ENCODE measurements at regions not wholly inside any gene's neighbourhood (a gene's known extent, or its start where the extent isn't known, plus 50 kb on each side); places are given as distances from the start of the nearest gene placed in this dataset.

DNA sequence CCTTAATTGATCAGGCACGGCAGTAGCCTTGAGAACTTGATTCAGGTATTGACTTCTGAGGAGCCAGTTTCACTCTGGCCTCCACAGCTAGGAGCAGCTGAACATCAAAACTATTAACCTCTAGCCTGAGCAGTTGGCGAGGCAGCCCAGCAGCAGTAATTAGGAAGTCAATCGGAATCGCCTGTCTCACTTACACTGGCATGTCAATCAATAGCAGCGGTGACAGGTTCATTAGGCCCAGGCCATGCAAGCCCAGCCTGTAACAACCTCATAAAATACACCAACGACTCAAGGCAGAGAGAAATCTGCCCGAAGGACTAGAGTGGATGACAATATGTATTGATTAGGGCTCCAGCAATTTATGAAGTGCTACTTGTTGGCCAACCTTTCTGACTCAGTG lies 255.4 kb upstream of the SKOR2 start (continued):
- TF ChIP-seq, protein P1, sequence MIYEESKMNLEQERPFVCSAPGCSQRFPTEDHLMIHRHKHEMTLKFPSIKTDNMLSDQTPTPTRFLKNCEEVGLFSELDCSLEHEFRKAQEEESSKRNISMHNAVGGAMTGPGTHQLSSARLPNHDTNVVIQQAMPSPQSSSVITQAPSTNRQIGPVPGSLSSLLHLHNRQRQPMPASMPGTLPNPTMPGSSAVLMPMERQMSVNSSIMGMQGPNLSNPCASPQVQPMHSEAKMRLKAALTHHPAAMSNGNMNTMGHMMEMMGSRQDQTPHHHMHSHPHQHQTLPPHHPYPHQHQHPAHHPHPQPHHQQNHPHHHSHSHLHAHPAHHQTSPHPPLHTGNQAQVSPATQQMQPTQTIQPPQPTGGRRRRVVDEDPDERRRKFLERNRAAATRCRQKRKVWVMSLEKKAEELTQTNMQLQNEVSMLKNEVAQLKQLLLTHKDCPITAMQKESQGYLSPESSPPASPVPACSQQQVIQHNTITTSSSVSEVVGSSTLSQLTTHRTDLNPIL (CRISPR knock-in tag; IDR thresholded peaks at IDR 0.05), result no peak
- TF ChIP-seq OTX1 (CRISPR knock-in tag; IDR thresholded peaks at IDR 0.05), result no peak
- no peak for TF ChIP-seq PHB (CRISPR knock-in tag; IDR thresholded peaks at IDR 0.05)
- no peak for TF ChIP-seq POLR2A (conservative IDR thresholded peaks at IDR 0.05)
- no peak for TF ChIP-seq ELF2 (CRISPR knock-in tag; IDR thresholded peaks at IDR 0.05)
- TF ChIP-seq ZBED1 (IDR thresholded peaks at IDR 0.05), result no peak
- no peak for TF ChIP-seq SMC3 (conservative IDR thresholded peaks at IDR 0.05; ENCODE audit: insufficient read depth, low read depth, low read length)
- no peak for TF ChIP-seq LARP7 (IDR thresholded peaks at IDR 0.05)

DNA sequence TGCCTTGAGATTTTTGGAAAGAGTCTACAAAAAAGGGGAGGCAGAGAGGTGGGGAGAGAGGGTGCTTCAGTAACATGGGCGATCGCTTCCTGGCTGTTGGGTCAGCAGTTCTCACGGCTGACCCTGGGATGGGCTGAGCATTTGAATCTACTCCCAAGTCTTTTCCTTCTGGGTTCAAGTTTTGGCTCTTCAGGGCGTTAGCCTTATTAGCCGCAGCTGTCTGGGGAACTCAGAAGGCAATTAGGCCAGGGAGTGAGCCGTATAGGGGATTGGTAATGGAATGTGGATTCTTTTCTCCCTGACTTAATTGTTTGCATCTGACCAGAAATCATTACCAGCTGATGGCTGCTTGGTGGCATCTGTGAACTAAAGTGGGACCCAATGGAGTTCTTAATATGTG lies 250.5 kb upstream of the SKOR2 start:
- Histone ChIP-seq H3K9ac (ENCODE audit: insufficient read depth in 1 of 2, low read depth in 2 of 2, low read length in 2 of 2) (no peak overlapping the region), H3K4me3 (no peak overlapping the region), H4K20me1 (replicated peaks; ENCODE audit: control insufficient read depth, insufficient read depth, low read length) (no peaks in the 10 kb centered on the region), H3K4me1 (replicated peaks in 1 of 2; ENCODE audit: control insufficient read depth in 2 of 2, insufficient read depth in 2 of 2, low read length in 2 of 2) (no peaks in the 10 kb centered on the region), H3K36me3 (ENCODE audit: control insufficient read depth, insufficient read depth, low read length) (no peaks in the 10 kb centered on the region), H3K79me2 (ENCODE audit: control insufficient read depth, insufficient read depth, low read length) (no peaks in the 10 kb centered on the region), H3K27ac (ENCODE audit: extremely low read depth, low read depth, low read length) (no peak overlapping the region), H3K9me3 (replicated peaks; ENCODE audit: control insufficient read depth, insufficient read depth, low read depth, low read length) (no peaks in the 10 kb centered on the region), H3K27me3 (ENCODE audit: control insufficient read depth in 2 of 2, insufficient read depth in 2 of 2, low read length in 2 of 2) (no peaks in the 10 kb centered on the region), H2AFZ (ENCODE audit: low read depth, low read length) (no peak overlapping the region), H3K9me1 (ENCODE audit: control insufficient read depth, insufficient read depth, low read length) (no peaks in the 10 kb centered on the region), H3K4me2 (ENCODE audit: insufficient read depth, low read length) (no peak overlapping the region)
- no peak for TF ChIP-seq KDM1A (IDR thresholded peaks at IDR 0.05)
- ATAC-seq (no peak), FAIRE-seq (no peak), DNase-seq (ENCODE audit: extremely low read depth in 1 of 4, low spot score in 3 of 4) (no peak)
- no TSS peak for BruUV-seq (replicated peaks)
- ChIA-PET POLR2A (interaction anchor here (0.6 to 0.9 kb wide), 3 partner anchors 12 to 454 kb away, joined by 3 read pairs; no protein-coding TSS in a partner anchor), CTCF (ENCODE audit: low intra/inter-chr PET ratio) (no interaction called here)
- 0% methylated on average over 4 of the region's 6 CpGs for WGBS (ENCODE audit: insufficient coverage, low coverage, missing lambda C conversion rate)
- in situ Hi-C loops (cut with MboI) (no loop called here), intact Hi-C loops (cut with micrococcal nuclease) (no loop called here)

Data from K562 (cell line).